ENCODE measurements at regions not wholly inside any gene's neighbourhood (a gene's known extent, or its start where the extent isn't known, plus 50 kb on each side); places are given as distances from the start of the nearest gene placed in this dataset.

GRCh38 chr5:165457859-165458481 is 1952.6 kb downstream of the MAT2B start:
- TF ChIP-seq POLR2A (IDR thresholded peaks at IDR 0.05; ENCODE audit: low read length) (no peak), GATA1 (IDR thresholded peaks at IDR 0.05; ENCODE audit: low read depth, low read length) (no peak)
